Fibroblast of mammary gland (primary cell): ENCODE measurements at regions not wholly inside any gene's neighbourhood (a gene's known extent, or its start where the extent isn't known, plus 50 kb on each side); places are given as distances from the start of the nearest gene placed in this dataset.
"Not testable (repeated sequence)": the region's sequence is repeated elsewhere in the genome, so short reads cannot be mapped to it uniquely, and the experiment has no call there.

Source experiments
- DNase-seq: peaks from one replicate; pipeline ENCODE4 v3.0.0-alpha.2; 2010; ENCODE audit warnings: low read depth
- H3K4me3 ChIP-seq: 2 replicates; pipeline ENCODE4 v1.5.1; 2011; ENCODE audit warnings: low read depth, mild to moderate bottlenecking, low read length, moderate library complexity; ENCODE audit not compliant: control insufficient read depth
- CTCF ChIP-seq: conservative IDR thresholded peaks from 2 replicates; pipeline ENCODE4 v1.5.1; 2011; ENCODE audit warnings: low read depth, low read length, inconsistent platforms; ENCODE audit not compliant: control insufficient read depth, insufficient read depth

GRCh38 chr19:20307127-20307526 is 140.1 kb downstream of the ZNF486 start:
- DNase-seq = no peak
- no peak overlapping the region for H3K4me3 ChIP-seq
- no peak for TF ChIP-seq CTCF

- not testable (repeated sequence) for DNase-seq, H3K4me3 ChIP-seq
Measured at GRCh38 chr19:20296314-20296713, 129.3 kb downstream of the ZNF486 start.

GRCh38 chr19:20294181-20294580 is 127.2 kb downstream of the ZNF486 start:
- DNase-seq = no peak
- H3K4me3 ChIP-seq = no peak overlapping the region
- no peak for TF ChIP-seq CTCF

- DNase-seq, H3K4me3 ChIP-seq: not testable (repeated sequence)
Measured at GRCh38 chr19:20292520-20292919, 125.5 kb downstream of the ZNF486 start.

- no peak overlapping the region for H3K4me3 ChIP-seq
- TF ChIP-seq CTCF = no peak
- no peak for DNase-seq
Measured at GRCh38 chr19:20289186-20289585, 122.2 kb downstream of the ZNF486 start.

GRCh38 chr19:20287070-20287469 is 120.1 kb downstream of the ZNF486 start:
- no peak for TF ChIP-seq CTCF
- H3K4me3 ChIP-seq = no peak overlapping the region
- no peak for DNase-seq

- not testable (repeated sequence) for DNase-seq, H3K4me3 ChIP-seq
Measured at GRCh38 chr19:20285876-20286275, 118.9 kb downstream of the ZNF486 start.

GRCh38 chr19:20279516-20279915 is 112.5 kb downstream of the ZNF486 start:
- no peak for TF ChIP-seq CTCF
- H3K4me3 ChIP-seq = no peak overlapping the region
- no peak for DNase-seq

GRCh38 chr19:20278342-20278741 is 111.3 kb downstream of the ZNF486 start:
- DNase-seq = no peak
- H3K4me3 ChIP-seq = no peak overlapping the region
- no peak for TF ChIP-seq CTCF

GRCh38 chr19:20276732-20277082 is 109.7 kb downstream of the ZNF486 start:
- not testable (repeated sequence) for DNase-seq, H3K4me3 ChIP-seq
